IPS DF 4.7 (cell line): ENCODE measurements at regions not wholly inside any gene's neighbourhood (a gene's known extent, or its start where the extent isn't known, plus 50 kb on each side); places are given as distances from the start of the nearest gene placed in this dataset.
"Not testable (repeated sequence)": the region's sequence is repeated elsewhere in the genome, so short reads cannot be mapped to it uniquely, and the experiment has no call there.

ENCODE experiments used
- DNase-seq: peaks from one replicate; pipeline ENCODE4 v3.0.0-alpha.2; 2013; ENCODE audit warnings: low spot score; ENCODE audit errors: extremely low read depth

DNA sequence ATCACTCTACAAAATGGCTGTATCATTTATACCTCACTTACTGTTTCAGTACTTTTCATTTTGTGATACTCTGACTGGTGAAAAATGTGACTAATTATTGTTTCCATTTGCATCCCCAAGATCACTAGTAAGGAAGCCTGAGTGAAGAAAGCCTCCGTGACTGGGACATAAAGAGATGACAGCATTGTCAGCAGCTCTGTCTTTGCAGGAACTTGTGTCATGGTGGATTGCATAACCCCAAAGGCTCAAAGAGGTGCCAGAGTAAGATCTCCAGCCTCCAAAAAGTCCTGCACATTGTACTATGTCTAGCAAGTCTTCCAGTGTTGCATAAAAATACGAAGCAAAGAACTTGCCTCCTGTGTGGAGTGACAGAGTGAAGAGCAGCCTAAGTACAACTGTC, 187.5 kb upstream of the CRIM1 start:
- no peak for DNase-seq

DNA sequence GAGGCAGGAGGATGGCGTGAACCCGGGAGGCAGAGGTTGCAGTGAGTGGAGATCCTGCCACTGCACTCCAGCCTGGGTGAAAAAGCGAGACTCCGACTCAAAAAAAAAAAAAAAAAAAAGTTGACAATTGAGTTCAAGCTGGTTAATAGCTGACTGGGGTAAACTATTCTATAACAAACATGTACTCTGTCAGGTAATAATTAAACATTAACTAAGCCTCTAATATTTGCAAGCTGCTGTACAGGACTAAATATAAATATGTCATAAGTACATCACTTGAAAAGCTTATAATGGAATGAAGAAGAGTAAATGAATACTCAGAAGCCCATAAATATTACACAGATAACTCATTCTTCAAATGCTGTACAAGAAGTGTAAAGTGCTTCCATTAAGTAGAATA, 190.4 kb upstream of the CRIM1 start:
- no peak for DNase-seq

DNA sequence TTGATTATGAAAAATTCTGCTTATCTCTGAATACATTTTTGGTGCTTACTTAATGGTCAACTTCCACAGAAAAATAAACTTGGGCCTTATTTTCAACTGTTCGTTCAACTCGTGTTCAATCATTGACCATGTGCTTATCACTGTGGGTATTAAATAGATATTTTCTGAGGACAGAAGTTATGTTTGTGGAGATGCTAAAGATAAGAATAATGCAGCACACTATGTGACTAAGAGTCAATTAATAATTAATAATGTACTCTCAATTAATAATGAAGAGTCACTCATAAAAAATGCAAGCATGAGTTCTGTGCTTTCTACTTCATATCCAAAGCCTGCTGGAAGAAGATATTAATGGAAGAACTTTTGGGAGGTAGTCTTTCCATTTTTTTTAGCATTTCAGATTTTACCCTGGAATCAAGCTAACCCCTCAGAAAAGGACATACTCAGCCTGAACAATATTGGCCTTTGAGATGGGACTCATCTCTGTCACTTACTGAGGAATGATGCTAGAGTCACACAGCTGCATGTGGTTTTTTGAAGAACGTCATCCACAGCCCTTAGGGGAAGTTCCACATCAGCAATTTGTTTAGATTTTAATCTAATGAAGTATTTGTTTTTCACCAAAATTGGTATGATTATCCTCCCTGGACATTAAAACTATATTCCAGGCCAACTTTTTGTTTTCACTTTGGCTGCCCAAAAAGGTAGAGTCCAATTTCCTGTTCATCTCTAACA, 191.9 kb upstream of the CRIM1 start:
- no peak for DNase-seq

GRCh38 chr2:36157093-36157492, 198.5 kb upstream of the CRIM1 start:
- DNase-seq = not testable (repeated sequence)

DNA sequence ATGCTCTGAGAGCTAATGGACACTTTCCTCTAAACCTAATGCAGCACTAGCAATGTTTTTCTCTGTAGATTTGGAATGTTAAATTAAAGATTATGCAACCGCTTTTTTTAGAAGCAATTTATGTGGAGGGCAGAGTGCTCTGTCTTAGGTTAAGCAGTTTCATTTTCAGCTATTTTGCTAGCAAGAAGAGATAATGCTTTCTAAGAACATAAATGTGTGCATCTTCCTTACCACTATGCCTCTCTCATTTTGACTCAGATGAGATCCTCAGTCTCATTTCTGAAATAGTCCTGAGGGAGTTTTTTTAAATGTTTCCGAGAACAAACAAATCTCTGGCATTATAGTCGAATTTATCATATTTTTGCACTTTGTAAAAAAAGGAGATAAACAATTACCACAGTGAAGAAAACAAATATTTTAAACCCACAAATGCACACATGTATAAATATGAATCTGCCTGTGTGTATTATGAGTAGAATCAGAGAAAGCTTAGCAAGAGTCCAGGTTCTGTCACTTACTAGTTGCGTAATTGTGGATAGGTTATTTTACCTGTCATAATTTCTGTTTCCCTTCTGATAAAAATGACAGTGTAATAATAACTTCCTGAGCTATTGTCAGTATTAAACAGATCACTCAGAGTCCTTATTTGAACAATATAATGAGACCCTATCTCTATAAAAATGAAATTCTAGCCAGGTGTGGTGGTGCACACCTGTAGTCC, 207.7 kb upstream of the CRIM1 start:
- DNase-seq = no peak

GRCh38 chr2:36146765-36147164, 208.8 kb upstream of the CRIM1 start:
- DNase-seq = no peak

GRCh38 chr2:36140391-36140790, 215.2 kb upstream of the CRIM1 start:
- no peak for DNase-seq

DNA sequence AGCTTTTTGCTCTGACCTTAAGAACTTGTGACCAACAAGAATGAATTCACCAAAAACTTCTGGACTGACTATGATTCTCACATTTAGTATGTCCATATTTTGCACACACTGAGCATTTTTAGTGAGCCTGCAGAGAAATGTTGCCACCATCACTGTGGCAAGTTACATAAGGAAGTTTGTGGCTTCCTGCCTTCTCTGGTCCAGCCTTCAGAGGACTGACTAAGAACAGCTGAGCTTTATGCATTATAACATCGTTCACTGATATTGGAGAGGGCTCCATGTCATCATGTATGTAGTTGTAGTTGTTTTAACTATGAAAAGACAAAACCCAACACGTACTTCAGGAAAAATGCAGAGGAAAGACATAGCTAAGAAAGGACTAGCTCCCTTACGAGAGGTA, 218.0 kb upstream of the CRIM1 start:
- DNase-seq = no peak

DNA sequence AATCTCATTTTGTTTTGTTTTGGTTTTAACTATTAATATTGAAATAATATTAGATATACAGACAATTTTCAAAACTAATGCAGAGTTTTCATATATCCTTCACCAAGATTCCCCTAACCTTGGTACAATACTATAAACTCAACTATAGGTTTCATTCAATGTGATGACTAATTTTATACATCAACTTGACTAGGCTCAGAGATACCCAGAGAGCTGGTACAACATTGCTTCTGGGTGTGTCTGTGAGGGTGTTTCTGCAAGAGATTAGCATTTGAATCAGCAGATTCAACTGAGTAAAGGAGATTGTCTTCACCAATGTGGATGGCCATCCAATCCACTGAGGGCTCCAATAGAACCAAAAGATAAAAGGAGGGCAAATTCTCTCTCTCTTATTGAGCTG, 221.3 kb upstream of the CRIM1 start:
- DNase-seq = no peak

- DNase-seq = no peak
Observed at GRCh38 chr2:36128359-36128758, 227.2 kb upstream of the CRIM1 start.

GRCh38 chr2:36125702-36126101, 229.9 kb upstream of the CRIM1 start:
- DNase-seq = no peak

- no peak for DNase-seq
Observed at GRCh38 chr2:36123995-36124394, 231.6 kb upstream of the CRIM1 start.

- no peak for DNase-seq
Observed at GRCh38 chr2:36097022-36097421, 258.6 kb upstream of the CRIM1 start.

GRCh38 chr2:36091844-36092741, 263.5 kb upstream of the CRIM1 start:
- DNase-seq = not testable (repeated sequence)

DNA sequence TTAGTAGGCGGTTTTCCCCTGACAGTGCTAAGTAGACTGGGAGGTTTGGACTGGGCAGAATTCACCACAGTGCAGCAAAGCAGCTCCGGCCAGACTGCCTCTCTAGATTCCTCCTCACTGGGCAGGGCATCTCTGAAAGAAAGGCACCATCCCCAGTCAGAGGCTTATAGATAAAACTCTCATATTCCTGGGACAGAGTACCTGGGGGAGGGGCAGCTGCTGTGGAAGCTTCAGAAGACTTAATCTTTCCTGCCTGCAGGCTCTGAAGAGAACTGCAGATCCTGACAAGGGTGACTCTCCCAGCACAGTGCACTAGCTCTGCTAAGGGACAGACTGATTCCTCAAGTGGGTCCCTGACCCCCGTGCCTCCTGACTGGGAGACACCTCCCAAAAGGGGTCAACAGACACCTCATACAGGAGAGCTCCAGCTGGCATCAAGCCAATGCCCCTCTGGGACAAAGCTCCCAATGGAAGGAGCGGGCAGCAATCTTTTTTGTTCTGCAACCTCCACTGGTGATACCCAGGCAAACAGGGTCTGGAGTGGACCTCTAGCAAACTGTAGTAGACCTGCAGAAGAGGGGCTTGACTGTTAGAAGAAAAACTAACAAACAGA, 266.8 kb upstream of the CRIM1 start:
- no peak for DNase-seq

- DNase-seq = no peak
Observed at GRCh38 chr2:36087344-36087743, 268.2 kb upstream of the CRIM1 start.

GRCh38 chr2:36079793-36080192, 275.8 kb upstream of the CRIM1 start:
- no peak for DNase-seq

DNA sequence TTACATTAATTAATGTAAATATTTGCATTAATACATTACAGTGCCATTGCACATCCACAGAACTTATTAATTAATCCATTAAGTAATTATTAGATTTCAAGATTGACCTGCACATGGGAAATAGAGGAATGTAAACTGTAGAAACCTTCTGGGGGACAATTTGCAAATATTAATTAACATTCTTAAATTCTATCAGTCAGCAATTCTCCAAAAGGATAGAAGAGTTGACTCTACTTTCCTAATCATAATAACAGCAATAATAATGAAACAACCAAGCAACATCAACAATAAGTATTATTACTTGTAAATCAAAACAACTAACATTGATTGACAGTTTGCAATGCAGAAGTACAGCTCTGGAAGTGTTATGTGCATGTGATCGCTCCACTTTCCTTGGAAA, 281.6 kb upstream of the CRIM1 start:
- DNase-seq = no peak

DNA sequence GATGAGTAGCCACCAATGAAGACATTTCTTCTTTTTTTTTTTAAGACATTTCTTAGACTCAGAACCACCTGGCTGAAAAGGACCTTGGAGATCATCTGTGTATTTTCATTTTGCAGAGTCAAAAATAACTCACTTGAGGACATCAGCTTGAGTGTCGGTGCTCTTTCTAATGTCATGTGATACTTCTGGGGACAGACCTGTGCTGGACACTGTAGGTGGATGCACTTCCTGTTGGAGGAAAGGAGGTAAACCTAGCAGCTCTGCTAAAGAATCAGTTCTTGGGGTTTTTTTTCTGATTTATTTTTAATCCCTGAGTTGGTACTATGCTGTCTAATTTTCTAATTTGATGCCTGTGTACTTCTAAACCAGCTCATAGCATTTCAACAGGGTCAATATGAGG, 283.9 kb upstream of the CRIM1 start:
- DNase-seq = no peak

- DNase-seq = no peak
Observed at GRCh38 chr2:36069074-36069473, 286.5 kb upstream of the CRIM1 start.

DNA sequence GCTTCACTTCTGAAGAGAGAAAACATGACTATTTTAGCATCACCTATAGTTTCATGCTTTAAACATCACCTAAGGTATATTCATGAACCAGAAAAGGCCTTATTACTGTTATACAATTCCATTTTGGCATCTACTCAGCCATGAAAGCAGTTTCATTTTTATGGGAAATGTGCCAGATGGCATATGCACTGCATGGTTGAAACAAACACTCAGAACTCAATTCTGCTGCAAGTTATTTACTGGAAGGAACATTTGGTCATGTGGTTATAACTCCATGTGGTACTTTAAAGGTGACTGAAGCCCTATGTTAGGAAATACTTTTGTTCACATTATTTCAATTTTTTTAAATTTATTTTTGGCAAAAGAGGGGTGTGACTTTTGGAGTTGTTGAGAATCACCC, 287.5 kb upstream of the CRIM1 start:
- no peak for DNase-seq

- no peak for DNase-seq
Observed at GRCh38 chr2:36060133-36060532, 295.4 kb upstream of the CRIM1 start.
